ENCODE measurements at regions not wholly inside any gene's neighbourhood (a gene's known extent, or its start where the extent isn't known, plus 50 kb on each side); places are given as distances from the start of the nearest gene placed in this dataset.

GRCh38 chr3:161682715-161683114 is 186.1 kb downstream of the OTOL1 start:
- no peaks in the 10 kb centered on the region for H4K20me1 ChIP-seq (ENCODE audit: insufficient read depth, low read length)
- no peak overlapping the region for H3K9ac ChIP-seq (ENCODE audit: low read length)
- H3K4me1 ChIP-seq (ENCODE audit: insufficient read depth, low read length): no peaks in the 10 kb centered on the region
- Mint-ChIP-seq H3K9me3 (ENCODE audit: unreplicated experiment) (no peaks in the 10 kb centered on the region), H3K4me3 (ENCODE audit: unreplicated experiment) (no peak overlapping the region), H3K4me1 (ENCODE audit: low read depth, unreplicated experiment) (no peaks in the 10 kb centered on the region), H3K27ac (ENCODE audit: unreplicated experiment) (no peak overlapping the region), H3K27me3 (ENCODE audit: low read depth, unreplicated experiment) (no peaks in the 10 kb centered on the region), H3K36me3 (ENCODE audit: low read depth, unreplicated experiment) (no peaks in the 10 kb centered on the region)
- no peak for TF ChIP-seq EZH2 (IDR thresholded peaks at IDR 0.05; ENCODE audit: insufficient read depth, low read length)
- TF ChIP-seq CTCF (IDR thresholded peaks at IDR 0.05; ENCODE audit: insufficient read depth, low read depth, low read length): no peak
- no peak overlapping the region for H2AFZ ChIP-seq (ENCODE audit: low read depth, low read length)
- no peak overlapping the region for H3K27ac ChIP-seq (ENCODE audit: low read depth, low read length)
- no peaks in the 10 kb centered on the region for H3K36me3 ChIP-seq (ENCODE audit: insufficient read depth, low read length)
- H3K27me3 ChIP-seq (ENCODE audit: insufficient read depth, low read length): no peaks in the 10 kb centered on the region
- H3K4me3 ChIP-seq (ENCODE audit: insufficient read depth, low read depth, low read length): no peak overlapping the region
- no peak for DNase-seq (ENCODE audit: low read depth)
- no peak overlapping the region for H3K4me2 ChIP-seq (ENCODE audit: low read length)
- no peaks in the 10 kb centered on the region for H3K79me2 ChIP-seq (ENCODE audit: insufficient read depth, low read length)
- no peak for FAIRE-seq
- no peaks in the 10 kb centered on the region for H3K9me3 ChIP-seq (ENCODE audit: insufficient read depth, low read depth, low read length)

DNA sequence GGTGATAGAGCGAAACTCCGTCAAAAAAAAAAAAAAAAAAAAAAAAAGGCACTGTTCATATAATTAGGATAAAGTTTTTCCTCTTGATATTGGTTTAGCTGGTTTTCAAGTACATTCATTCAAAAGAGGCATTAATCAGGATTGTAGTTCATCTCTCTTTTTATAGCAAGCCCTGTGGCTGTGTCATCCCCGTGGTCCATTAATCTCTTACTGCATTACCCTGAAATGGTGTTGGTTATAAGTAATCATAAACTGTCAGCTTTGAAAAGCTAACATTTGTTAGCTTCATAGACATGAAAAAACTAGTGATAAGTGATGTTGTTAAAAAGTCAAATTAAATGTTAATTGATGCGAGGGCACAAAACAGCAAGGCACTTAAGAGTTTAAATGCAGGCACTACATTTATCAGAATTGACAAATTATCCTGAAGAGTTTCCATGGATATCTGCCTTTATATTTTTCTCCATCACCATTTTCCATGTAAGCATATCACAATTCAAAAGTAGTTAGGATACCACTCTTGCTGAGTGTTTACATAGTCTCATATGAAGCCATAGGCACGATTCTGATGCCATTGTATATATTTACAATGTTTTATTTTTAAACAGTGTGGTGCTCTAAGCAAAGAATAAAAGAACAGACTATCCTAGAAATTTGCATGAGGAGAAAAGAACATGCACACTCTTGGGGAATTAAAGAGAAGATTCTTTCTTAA is 193.1 kb downstream of the OTOL1 start:
- Histone ChIP-seq H3K4me1 (ENCODE audit: insufficient read depth, low read length) (no peaks in the 10 kb centered on the region), H3K9ac (ENCODE audit: low read length) (no peak overlapping the region), H3K4me3 (ENCODE audit: insufficient read depth, low read depth, low read length) (no peak overlapping the region), H3K4me2 (ENCODE audit: low read length) (no peak overlapping the region), H3K79me2 (ENCODE audit: insufficient read depth, low read length) (no peaks in the 10 kb centered on the region), H2AFZ (ENCODE audit: low read depth, low read length) (no peak overlapping the region), H3K27ac (ENCODE audit: low read depth, low read length) (no peak overlapping the region), H3K36me3 (ENCODE audit: insufficient read depth, low read length) (no peaks in the 10 kb centered on the region), H4K20me1 (ENCODE audit: insufficient read depth, low read length) (no peaks in the 10 kb centered on the region), H3K9me3 (ENCODE audit: insufficient read depth, low read depth, low read length) (no peaks in the 10 kb centered on the region), H3K27me3 (ENCODE audit: insufficient read depth, low read length) (no peaks in the 10 kb centered on the region)
- FAIRE-seq: no peak
- Mint-ChIP-seq H3K36me3 (ENCODE audit: low read depth, unreplicated experiment) (no peaks in the 10 kb centered on the region), H3K27me3 (ENCODE audit: low read depth, unreplicated experiment) (no peaks in the 10 kb centered on the region), H3K4me3 (ENCODE audit: unreplicated experiment) (no peak overlapping the region), H3K4me1 (ENCODE audit: low read depth, unreplicated experiment) (no peaks in the 10 kb centered on the region), H3K9me3 (ENCODE audit: unreplicated experiment) (no peaks in the 10 kb centered on the region), H3K27ac (ENCODE audit: unreplicated experiment) (no peak overlapping the region)
- DNase-seq (ENCODE audit: low read depth): no peak
- TF ChIP-seq EZH2 (IDR thresholded peaks at IDR 0.05; ENCODE audit: insufficient read depth, low read length) (no peak), CTCF (IDR thresholded peaks at IDR 0.05; ENCODE audit: insufficient read depth, low read depth, low read length) (no peak)

DNA sequence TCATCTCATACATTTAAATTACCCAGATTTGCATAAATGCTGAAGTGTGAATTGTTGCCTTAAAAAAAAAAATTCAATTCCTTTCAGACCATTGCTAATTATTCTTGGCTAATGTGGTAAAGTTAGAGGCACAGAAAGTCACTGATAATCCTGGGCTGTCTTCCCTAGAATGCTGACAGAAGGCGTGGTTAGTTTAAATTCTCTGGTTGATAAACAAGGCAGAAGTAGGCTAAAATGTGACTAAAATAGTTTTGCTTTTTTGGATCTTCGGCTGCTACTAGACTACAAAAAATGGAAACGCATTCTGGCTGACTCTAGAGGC is 193.7 kb downstream of the OTOL1 start:
- Histone ChIP-seq H3K4me1 (ENCODE audit: insufficient read depth, low read length) (no peaks in the 10 kb centered on the region), H2AFZ (ENCODE audit: low read depth, low read length) (no peak overlapping the region), H3K36me3 (ENCODE audit: insufficient read depth, low read length) (no peaks in the 10 kb centered on the region), H3K27me3 (ENCODE audit: insufficient read depth, low read length) (no peaks in the 10 kb centered on the region), H3K4me3 (ENCODE audit: insufficient read depth, low read depth, low read length) (no peak overlapping the region), H3K9ac (ENCODE audit: low read length) (no peak overlapping the region), H3K27ac (ENCODE audit: low read depth, low read length) (no peak overlapping the region), H4K20me1 (ENCODE audit: insufficient read depth, low read length) (no peaks in the 10 kb centered on the region), H3K4me2 (ENCODE audit: low read length) (no peak overlapping the region), H3K9me3 (ENCODE audit: insufficient read depth, low read depth, low read length) (no peaks in the 10 kb centered on the region), H3K79me2 (ENCODE audit: insufficient read depth, low read length) (no peaks in the 10 kb centered on the region)
- no peak overlapping the region for H3K4me3 Mint-ChIP-seq (ENCODE audit: unreplicated experiment)
- H3K27ac Mint-ChIP-seq (ENCODE audit: unreplicated experiment): no peak overlapping the region
- no peaks in the 10 kb centered on the region for H3K4me1 Mint-ChIP-seq (ENCODE audit: low read depth, unreplicated experiment)
- no peaks in the 10 kb centered on the region for H3K9me3 Mint-ChIP-seq (ENCODE audit: unreplicated experiment)
- no peaks in the 10 kb centered on the region for H3K36me3 Mint-ChIP-seq (ENCODE audit: low read depth, unreplicated experiment)
- DNase-seq (ENCODE audit: low read depth): no peak
- TF ChIP-seq CTCF (IDR thresholded peaks at IDR 0.05; ENCODE audit: insufficient read depth, low read depth, low read length): no peak
- TF ChIP-seq EZH2 (IDR thresholded peaks at IDR 0.05; ENCODE audit: insufficient read depth, low read length): no peak
- no peak for FAIRE-seq
- H3K27me3 Mint-ChIP-seq (ENCODE audit: low read depth, unreplicated experiment): no peaks in the 10 kb centered on the region
